Endothelial cell of umbilical vein (primary cell): ENCODE measurements at regions not wholly inside any gene's neighbourhood (a gene's known extent, or its start where the extent isn't known, plus 50 kb on each side); places are given as distances from the start of the nearest gene placed in this dataset.

Experiments
- BruUV-seq: library from RNA; stranded (reverse); fragments of 400-500 nt; replicated peaks from 2 replicates; lab custom pipeline; 2021; lab: Mats Ljungman, UMichigan
- CTCF ChIA-PET: fragments of 300-600, 350-600 bp; sonication (Branson Sonifier 250); formaldehyde crosslinking; loops from one replicate; lab custom pipeline; 2021; ENCODE audit warnings: antibody characterized with exemption, inconsistent platforms; lab: Charles Lee
- POLR2A ChIA-PET: fragments of 300-600, 350-600 bp; sonication (Branson Sonifier 250); formaldehyde crosslinking; loops from one replicate; lab custom pipeline; 2021; ENCODE audit warnings: antibody characterized with exemption, inconsistent platforms; lab: Charles Lee
- DNase-seq: peaks from one replicate; pipeline ENCODE4 v3.0.0-alpha.2; 2011; ENCODE audit warnings: low read depth, low spot score
- FAIRE-seq: peaks from 2 replicates; lab custom pipeline; 2011; peaks lifted over from hg19 to GRCh38; lab: Jason Lieb, UNC
- H2AFZ ChIP-seq: 2 replicates; pipeline ENCODE4 v1.6.0; 2012; ENCODE audit warnings: low read depth, low read length, control low read depth, inconsistent platforms
- H3K27ac ChIP-seq: 2 replicates; pipeline ENCODE4 v1.5.1; 2011; ENCODE audit warnings: low read depth, mild to moderate bottlenecking, control low read depth, low read length, moderate library complexity; ENCODE audit not compliant: insufficient read depth
- H3K27me3 ChIP-seq, 2 experiments: 2 replicates each; pipeline versions ENCODE4 v1.6.0 to v1.6.1; 2011; ENCODE audit warnings: low read length in 2 of 2, mixed read lengths in 1 of 2; ENCODE audit not compliant: control insufficient read depth in 2 of 2, insufficient read depth in 2 of 2
- H3K36me3 ChIP-seq, 2 experiments: 2 replicates in 1 of 2; 3 replicates in 1 of 2; pipeline ENCODE4 v1.5.1; 2011; ENCODE audit warnings: low read length in 2 of 2, mild to moderate bottlenecking in 1 of 2, moderate library complexity in 1 of 2; ENCODE audit not compliant: control insufficient read depth in 2 of 2, insufficient read depth in 2 of 2; ENCODE audit errors: extremely low read depth in 1 of 2
- H3K4me1 ChIP-seq: 3 replicates; pipeline ENCODE4 v1.5.1; 2011; ENCODE audit warnings: mild to moderate bottlenecking, low read length; ENCODE audit not compliant: control insufficient read depth, insufficient read depth; ENCODE audit errors: extremely low read depth
- H3K4me2 ChIP-seq: 2 replicates; pipeline ENCODE4 v1.6.1; 2011; ENCODE audit warnings: low read length, control low read depth, mixed read lengths; ENCODE audit not compliant: insufficient read depth
- H3K4me3 ChIP-seq, 3 experiments: fragments of 200-600 bp in 1 of 3; sonication (generic), shearing (Covaris generic) in 1 of 3; replicated peaks in 1 of 3; 2 replicates each; pipeline ENCODE4 v1.5.1; 2011 to 2016; ENCODE audit warnings: control low read depth in 3 of 3, low read length in 3 of 3, mild to moderate bottlenecking in 2 of 3, inconsistent platforms in 1 of 3, low read depth in 1 of 3, moderate library complexity in 1 of 3; ENCODE audit not compliant: insufficient read depth in 1 of 3
- H3K79me2 ChIP-seq: 2 replicates; pipeline ENCODE4 v1.6.0; 2012; ENCODE audit warnings: low read length, inconsistent platforms; ENCODE audit not compliant: control insufficient read depth, insufficient read depth
- H3K9ac ChIP-seq: replicated peaks from 2 replicates; pipeline ENCODE3; 2011; ENCODE audit warnings: low read length, control low read depth; ENCODE audit not compliant: insufficient read depth; ENCODE audit errors: extremely low read depth
- H3K9me1 ChIP-seq: replicated peaks from 3 replicates; pipeline ENCODE4 v1.6.0; 2011; ENCODE audit warnings: mild to moderate bottlenecking, low read length; ENCODE audit not compliant: control insufficient read depth, insufficient read depth; ENCODE audit errors: extremely low read depth
- H3K9me3 ChIP-seq: replicated peaks from 2 replicates; pipeline ENCODE4 v1.5.1; 2012; ENCODE audit warnings: low read length, inconsistent platforms; ENCODE audit not compliant: control insufficient read depth, insufficient read depth
- H4K20me1 ChIP-seq: replicated peaks from 2 replicates; pipeline ENCODE3; 2011; ENCODE audit warnings: mild to moderate bottlenecking, low read length; ENCODE audit not compliant: control insufficient read depth, insufficient read depth; ENCODE audit errors: extremely low read depth
- EZH2 ChIP-seq: IDR thresholded peaks from 2 replicates; pipeline ENCODE4 v1.6.1; 2012; ENCODE audit warnings: borderline replicate concordance, low read depth, mild to moderate bottlenecking, moderate library complexity, low read length, inconsistent platforms; ENCODE audit not compliant: severe bottlenecking
- FOS ChIP-seq: IDR thresholded peaks from 2 replicates; pipeline ENCODE4 v1.6.1; 2011; ENCODE audit warnings: mild to moderate bottlenecking, low read length, moderate library complexity, borderline replicate concordance; ENCODE audit not compliant: insufficient read depth
- GATA2 ChIP-seq: IDR thresholded peaks from 2 replicates; pipeline ENCODE4 v1.7.0; 2011; ENCODE audit warnings: low read depth, mild to moderate bottlenecking, moderate library complexity, mixed read lengths, low read length; ENCODE audit not compliant: insufficient read length, insufficient read depth
- JUN ChIP-seq: IDR thresholded peaks from 2 replicates; pipeline ENCODE4 v1.6.1; 2011; ENCODE audit warnings: borderline replicate concordance, low read depth; ENCODE audit not compliant: insufficient read length, insufficient read depth
- MAX ChIP-seq: IDR thresholded peaks from 2 replicates; pipeline ENCODE4 v1.6.1; 2011; ENCODE audit not compliant: insufficient read depth, insufficient read length
- MYC ChIP-seq: IDR thresholded peaks from one replicate; pipeline ENCODE4 v1.6.1; 2011; ENCODE audit warnings: mild to moderate bottlenecking, low read depth, low read length
- POLR2A ChIP-seq: IDR thresholded peaks from 2 replicates; pipeline ENCODE4 v1.6.1; 2012; ENCODE audit warnings: low read depth, mild to moderate bottlenecking, control low read depth, low read length
- POLR2AphosphoS5 ChIP-seq: IDR thresholded peaks from 2 replicates; pipeline ENCODE4 v1.6.1; 2012; ENCODE audit warnings: low read depth, mild to moderate bottlenecking, control low read depth, low read length, moderate library complexity; ENCODE audit not compliant: insufficient read depth
- dilution Hi-C: fragments of 300-500 bp; cut with MboI; formaldehyde crosslinking; loops from one replicate; pipeline ENCODE4 v1.15.0; 2019; ENCODE audit warnings: low sequenced_read_pairs; ENCODE audit not compliant: extremely low pct_ligation_motif_present
- intact Hi-C: fragments of 100-400 bp; cut with micrococcal nuclease; formaldehyde crosslinking; loops from one replicate; pipeline ENCODE4 v1.10.0; 2022
- TF ChIP-seq, protein P1 (sequence below), 2 donors: IDR thresholded peaks; 1 replicate in 1 of 2; 2 replicates in 1 of 2; pipeline ENCODE4 v1.5.1; 2011; ENCODE audit warnings: low read length in 2 of 2, mild to moderate bottlenecking in 2 of 2, moderate library complexity in 2 of 2, control low read depth in 1 of 2, inconsistent platforms in 1 of 2, low read depth in 1 of 2; ENCODE audit not compliant: insufficient read depth in 1 of 2; ENCODE audit errors: extremely low read depth in 1 of 2

DNA sequence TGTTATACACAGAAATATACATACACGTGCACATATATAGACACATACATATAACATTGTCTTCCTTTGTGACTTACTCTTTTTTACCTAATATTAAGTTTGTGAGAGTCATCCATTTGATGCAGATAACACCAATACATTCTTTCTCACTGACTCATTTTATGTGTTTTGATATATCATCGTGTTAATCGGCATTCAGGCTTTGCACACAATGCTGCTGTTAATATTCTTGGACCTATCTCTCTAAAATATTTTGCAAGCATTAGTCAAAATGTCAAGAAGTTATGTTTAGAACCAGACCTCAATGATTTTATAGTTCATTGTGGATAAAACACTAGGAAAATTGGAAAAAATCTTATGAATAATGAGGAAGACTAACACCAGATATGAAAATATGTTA is 441.1 kb downstream of the LRATD1 start:
- H3K9me1 ChIP-seq: no peaks in the 10 kb centered on the region
- TF ChIP-seq GATA2 (no peak), POLR2AphosphoS5 (no peak), MYC (no peak), EZH2 (no peak), JUN (no peak), MAX (no peak), FOS (peak; percentile 11), POLR2A (no peak)
- TF ChIP-seq, protein P1, sequence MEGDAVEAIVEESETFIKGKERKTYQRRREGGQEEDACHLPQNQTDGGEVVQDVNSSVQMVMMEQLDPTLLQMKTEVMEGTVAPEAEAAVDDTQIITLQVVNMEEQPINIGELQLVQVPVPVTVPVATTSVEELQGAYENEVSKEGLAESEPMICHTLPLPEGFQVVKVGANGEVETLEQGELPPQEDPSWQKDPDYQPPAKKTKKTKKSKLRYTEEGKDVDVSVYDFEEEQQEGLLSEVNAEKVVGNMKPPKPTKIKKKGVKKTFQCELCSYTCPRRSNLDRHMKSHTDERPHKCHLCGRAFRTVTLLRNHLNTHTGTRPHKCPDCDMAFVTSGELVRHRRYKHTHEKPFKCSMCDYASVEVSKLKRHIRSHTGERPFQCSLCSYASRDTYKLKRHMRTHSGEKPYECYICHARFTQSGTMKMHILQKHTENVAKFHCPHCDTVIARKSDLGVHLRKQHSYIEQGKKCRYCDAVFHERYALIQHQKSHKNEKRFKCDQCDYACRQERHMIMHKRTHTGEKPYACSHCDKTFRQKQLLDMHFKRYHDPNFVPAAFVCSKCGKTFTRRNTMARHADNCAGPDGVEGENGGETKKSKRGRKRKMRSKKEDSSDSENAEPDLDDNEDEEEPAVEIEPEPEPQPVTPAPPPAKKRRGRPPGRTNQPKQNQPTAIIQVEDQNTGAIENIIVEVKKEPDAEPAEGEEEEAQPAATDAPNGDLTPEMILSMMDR (IDR thresholded peaks at IDR 0.05; ENCODE audit: extremely low read depth in 1 of 2, insufficient read depth in 1 of 2, low read depth in 1 of 2, low read length in 2 of 2): no peak
- no peaks in the 10 kb centered on the region for H3K4me1 ChIP-seq
- FAIRE-seq (no peak), DNase-seq (peak; percentile 8)
- no peak overlapping the region for H3K4me2 ChIP-seq
- intact Hi-C loops (no loop called here), dilution Hi-C loops (no loop called here)
- ChIA-PET POLR2A (no interaction called here), CTCF (no interaction called here)
- H4K20me1 ChIP-seq: no peaks in the 10 kb centered on the region
- no TSS peak for BruUV-seq
- H3K4me3 ChIP-seq: no peak overlapping the region
- no peak overlapping the region for H3K27ac ChIP-seq
- H2AFZ ChIP-seq: no peak overlapping the region
- no peaks in the 10 kb centered on the region for H3K79me2 ChIP-seq
- H3K9ac ChIP-seq: no peak overlapping the region
- no peaks in the 10 kb centered on the region for H3K9me3 ChIP-seq
- H3K36me3 ChIP-seq: no peaks in the 10 kb centered on the region
- no peaks in the 10 kb centered on the region for H3K27me3 ChIP-seq
